ENCODE measurements at regions not wholly inside any gene's neighbourhood (a gene's known extent, or its start where the extent isn't known, plus 50 kb on each side); places are given as distances from the start of the nearest gene placed in this dataset.

GRCh38 chr11:122048401-122048800, 67.6 kb downstream of the BLID start:
- TF ChIP-seq, protein P1, sequence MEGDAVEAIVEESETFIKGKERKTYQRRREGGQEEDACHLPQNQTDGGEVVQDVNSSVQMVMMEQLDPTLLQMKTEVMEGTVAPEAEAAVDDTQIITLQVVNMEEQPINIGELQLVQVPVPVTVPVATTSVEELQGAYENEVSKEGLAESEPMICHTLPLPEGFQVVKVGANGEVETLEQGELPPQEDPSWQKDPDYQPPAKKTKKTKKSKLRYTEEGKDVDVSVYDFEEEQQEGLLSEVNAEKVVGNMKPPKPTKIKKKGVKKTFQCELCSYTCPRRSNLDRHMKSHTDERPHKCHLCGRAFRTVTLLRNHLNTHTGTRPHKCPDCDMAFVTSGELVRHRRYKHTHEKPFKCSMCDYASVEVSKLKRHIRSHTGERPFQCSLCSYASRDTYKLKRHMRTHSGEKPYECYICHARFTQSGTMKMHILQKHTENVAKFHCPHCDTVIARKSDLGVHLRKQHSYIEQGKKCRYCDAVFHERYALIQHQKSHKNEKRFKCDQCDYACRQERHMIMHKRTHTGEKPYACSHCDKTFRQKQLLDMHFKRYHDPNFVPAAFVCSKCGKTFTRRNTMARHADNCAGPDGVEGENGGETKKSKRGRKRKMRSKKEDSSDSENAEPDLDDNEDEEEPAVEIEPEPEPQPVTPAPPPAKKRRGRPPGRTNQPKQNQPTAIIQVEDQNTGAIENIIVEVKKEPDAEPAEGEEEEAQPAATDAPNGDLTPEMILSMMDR (IDR thresholded peaks at IDR 0.05): no peak
- TF ChIP-seq POLR2A (IDR thresholded peaks at IDR 0.05): no peak
